WTC11 (cell line): ENCODE measurements at regions not wholly inside any gene's neighbourhood (a gene's known extent, or its start where the extent isn't known, plus 50 kb on each side); places are given as distances from the start of the nearest gene placed in this dataset.
"Not testable (repeated sequence)": the region's sequence is repeated elsewhere in the genome, so short reads cannot be mapped to it uniquely, and the experiment has no call there.

ENCODE experiments used
- ATAC-seq: fragments of 200-7000 bp; cut with Tn5 transposase; 2 replicates; pipeline ENCODE4 v1.10.0; 2021; ENCODE audit warnings: mild to moderate bottlenecking, moderate library complexity
- CTCF ChIA-PET: fragments of 300-600 bp; sonication (Branson Sonifier 250); formaldehyde crosslinking; loops from one replicate; lab custom pipeline; 2021; ENCODE audit warnings: antibody characterized with exemption; lab: Charles Lee
- POLR2A ChIA-PET: fragments of 350-600 bp; sonication (Branson Sonifier 250); formaldehyde crosslinking; loops from one replicate; lab custom pipeline; 2021; ENCODE audit warnings: antibody characterized with exemption; lab: Charles Lee
- DNase-seq: peaks from one replicate; pipeline ENCODE4 v3.0.0; 2021; ENCODE audit warnings: low spot score
- H3K27ac Mint-ChIP-seq: 2 replicates; pipeline ENCODE4 v1.8.0; 2021; ENCODE audit warnings: mixed read lengths
- H3K27me3 Mint-ChIP-seq: 2 replicates; pipeline ENCODE4 v1.8.0; 2021; ENCODE audit warnings: low read depth, mild to moderate bottlenecking, moderate library complexity, mixed read lengths
- H3K36me3 Mint-ChIP-seq: 2 replicates; pipeline ENCODE4 v1.8.0; 2021; ENCODE audit warnings: mixed read lengths
- H3K4me1 Mint-ChIP-seq: 2 replicates; pipeline ENCODE4 v1.8.0; 2022; ENCODE audit warnings: mixed read lengths
- H3K4me3 Mint-ChIP-seq: 2 replicates; pipeline ENCODE4 v1.8.0; 2021; ENCODE audit warnings: mild to moderate bottlenecking, moderate library complexity, mixed read lengths
- H3K9me3 Mint-ChIP-seq: 2 replicates; pipeline ENCODE4 v1.8.0; 2021; ENCODE audit warnings: mixed read lengths
- AFF4 ChIP-seq: sonication (generic); formaldehyde crosslinking; IDR thresholded peaks from 2 replicates; pipeline ENCODE4 v1.8.1; 2023; ENCODE audit warnings: mild to moderate bottlenecking, missing genetic modification reagents, borderline replicate concordance
- PRRX2 ChIP-seq: fragments of 250-450 bp; sonication (Bioruptor Pico); IDR thresholded peaks from 2 replicates; pipeline ENCODE4 v1.8.0; 2021; ENCODE audit warnings: mild to moderate bottlenecking
- SMAD3 ChIP-seq: sonication (generic); formaldehyde crosslinking; IDR thresholded peaks from 2 replicates; pipeline ENCODE4 v1.8.0; 2022; ENCODE audit warnings: missing genetic modification reagents, mild to moderate bottlenecking, borderline replicate concordance
- SOX15 ChIP-seq: fragments of 250-450 bp; sonication (Bioruptor Pico); IDR thresholded peaks from 2 replicates; pipeline ENCODE4 v1.9.0; 2021; ENCODE audit warnings: mild to moderate bottlenecking
- USF1 ChIP-seq: sonication (generic); formaldehyde crosslinking; IDR thresholded peaks from 2 replicates; pipeline ENCODE4 v1.8.0; 2022; ENCODE audit warnings: mild to moderate bottlenecking, missing genetic modification reagents
- ZNF317 ChIP-seq: sonication (generic); formaldehyde crosslinking; IDR thresholded peaks from 2 replicates; pipeline ENCODE4 v1.8.1; 2023; ENCODE audit warnings: low read depth, mild to moderate bottlenecking, moderate library complexity, missing genetic modification reagents, borderline replicate concordance
- ZNF396 ChIP-seq: fragments of 250-450 bp; sonication (Bioruptor Pico); IDR thresholded peaks from 2 replicates; pipeline ENCODE4 v1.8.0; 2021; ENCODE audit warnings: mild to moderate bottlenecking, moderate library complexity, borderline replicate concordance
- ZNF423 ChIP-seq: fragments of 250-450 bp; sonication (Bioruptor Pico); IDR thresholded peaks from 2 replicates; pipeline ENCODE4 v2.1.2; 2022; ENCODE audit warnings: mild to moderate bottlenecking, moderate library complexity
- TF ChIP-seq, protein P1 (sequence below): sonication (generic); formaldehyde crosslinking; IDR thresholded peaks from 2 replicates; pipeline ENCODE4 v1.8.1; 2022; ENCODE audit warnings: mild to moderate bottlenecking, missing genetic modification reagents, moderate library complexity, borderline replicate concordance
- TF ChIP-seq, protein P2 (sequence below): sonication (generic); formaldehyde crosslinking; IDR thresholded peaks from 2 replicates; pipeline ENCODE4 v1.8.0; 2022; ENCODE audit warnings: missing genetic modification reagents

GRCh38 chr4:186832906-186833305 lies 109.2 kb upstream of the FAT1 start (continued):
- TF ChIP-seq AFF4 (CRISPR knock-in tag): no peak
- TF ChIP-seq PRRX2: no peak
- TF ChIP-seq, protein P1, sequence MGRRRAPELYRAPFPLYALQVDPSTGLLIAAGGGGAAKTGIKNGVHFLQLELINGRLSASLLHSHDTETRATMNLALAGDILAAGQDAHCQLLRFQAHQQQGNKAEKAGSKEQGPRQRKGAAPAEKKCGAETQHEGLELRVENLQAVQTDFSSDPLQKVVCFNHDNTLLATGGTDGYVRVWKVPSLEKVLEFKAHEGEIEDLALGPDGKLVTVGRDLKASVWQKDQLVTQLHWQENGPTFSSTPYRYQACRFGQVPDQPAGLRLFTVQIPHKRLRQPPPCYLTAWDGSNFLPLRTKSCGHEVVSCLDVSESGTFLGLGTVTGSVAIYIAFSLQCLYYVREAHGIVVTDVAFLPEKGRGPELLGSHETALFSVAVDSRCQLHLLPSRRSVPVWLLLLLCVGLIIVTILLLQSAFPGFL (CRISPR knock-in tag): no peak
- TF ChIP-seq, protein P2, sequence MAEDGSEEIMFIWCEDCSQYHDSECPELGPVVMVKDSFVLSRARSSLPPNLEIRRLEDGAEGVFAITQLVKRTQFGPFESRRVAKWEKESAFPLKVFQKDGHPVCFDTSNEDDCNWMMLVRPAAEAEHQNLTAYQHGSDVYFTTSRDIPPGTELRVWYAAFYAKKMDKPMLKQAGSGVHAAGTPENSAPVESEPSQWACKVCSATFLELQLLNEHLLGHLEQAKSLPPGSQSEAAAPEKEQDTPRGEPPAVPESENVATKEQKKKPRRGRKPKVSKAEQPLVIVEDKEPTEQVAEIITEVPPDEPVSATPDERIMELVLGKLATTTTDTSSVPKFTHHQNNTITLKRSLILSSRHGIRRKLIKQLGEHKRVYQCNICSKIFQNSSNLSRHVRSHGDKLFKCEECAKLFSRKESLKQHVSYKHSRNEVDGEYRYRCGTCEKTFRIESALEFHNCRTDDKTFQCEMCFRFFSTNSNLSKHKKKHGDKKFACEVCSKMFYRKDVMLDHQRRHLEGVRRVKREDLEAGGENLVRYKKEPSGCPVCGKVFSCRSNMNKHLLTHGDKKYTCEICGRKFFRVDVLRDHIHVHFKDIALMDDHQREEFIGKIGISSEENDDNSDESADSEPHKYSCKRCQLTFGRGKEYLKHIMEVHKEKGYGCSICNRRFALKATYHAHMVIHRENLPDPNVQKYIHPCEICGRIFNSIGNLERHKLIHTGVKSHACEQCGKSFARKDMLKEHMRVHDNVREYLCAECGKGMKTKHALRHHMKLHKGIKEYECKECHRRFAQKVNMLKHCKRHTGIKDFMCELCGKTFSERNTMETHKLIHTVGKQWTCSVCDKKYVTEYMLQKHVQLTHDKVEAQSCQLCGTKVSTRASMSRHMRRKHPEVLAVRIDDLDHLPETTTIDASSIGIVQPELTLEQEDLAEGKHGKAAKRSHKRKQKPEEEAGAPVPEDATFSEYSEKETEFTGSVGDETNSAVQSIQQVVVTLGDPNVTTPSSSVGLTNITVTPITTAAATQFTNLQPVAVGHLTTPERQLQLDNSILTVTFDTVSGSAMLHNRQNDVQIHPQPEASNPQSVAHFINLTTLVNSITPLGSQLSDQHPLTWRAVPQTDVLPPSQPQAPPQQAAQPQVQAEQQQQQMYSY (CRISPR knock-in tag): no peak

- H3K9me3 Mint-ChIP-seq, H3K4me1 Mint-ChIP-seq, H3K36me3 Mint-ChIP-seq, ATAC-seq, H3K27ac Mint-ChIP-seq, DNase-seq, H3K4me3 Mint-ChIP-seq, CTCF ChIA-PET, H3K27me3 Mint-ChIP-seq: not testable (repeated sequence)
- POLR2A ChIA-PET: interaction anchor here (0.5 kb wide), 1 partner anchor 58 kb away, joined by 3 read pairs; no protein-coding TSS in a partner anchor
Observed at GRCh38 chr4:186837463-186837862, 113.8 kb upstream of the FAT1 start.

DNA sequence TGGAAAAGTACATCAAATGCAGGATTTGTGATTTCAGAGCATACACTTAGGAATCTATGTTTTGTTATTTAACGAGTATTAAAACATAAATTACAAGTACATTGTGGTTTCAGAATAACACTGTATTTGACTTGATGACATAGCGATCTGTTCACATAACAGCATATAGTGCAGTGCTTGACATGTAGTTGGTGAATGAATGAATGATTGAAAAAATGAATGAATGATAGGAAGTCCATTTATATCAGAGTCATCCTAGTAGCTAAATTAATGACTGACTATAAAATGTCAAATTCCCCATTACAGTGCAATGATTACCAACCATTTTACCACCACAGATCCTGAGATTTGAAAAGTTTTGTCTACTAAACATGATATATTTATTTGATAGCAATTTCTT lies 114.6 kb upstream of the FAT1 start:
- Mint-ChIP-seq H3K27ac (no peak overlapping the region), H3K4me1 (no peaks in the 10 kb centered on the region), H3K36me3 (peaks cover 3% of the 10 kb centered on the region; the same call in 1 of the 2 replicates), H3K9me3 (peaks cover 4% of the 10 kb centered on the region), H3K4me3 (no peak overlapping the region), H3K27me3 (no peaks in the 10 kb centered on the region; the same call in 1 of the 2 replicates)
- ATAC-seq (no peak), DNase-seq (no peak)
- TF ChIP-seq ZNF423 (CRISPR knock-in tag) (no peak), SOX15 (no peak), SMAD3 (CRISPR knock-in tag) (no peak), USF1 (no peak), ZNF396 (CRISPR knock-in tag) (no peak), ZNF317 (CRISPR knock-in tag) (no peak)
- ChIA-PET POLR2A (no interaction called here), CTCF (interaction anchor here (1.2 kb wide), 1 partner anchor 111 kb away, joined by 3 read pairs; no protein-coding TSS in a partner anchor)
